Mesenchymal stem cell (in vitro differentiated cells and primary cell): ENCODE measurements at regions not wholly inside any gene's neighbourhood (a gene's known extent, or its start where the extent isn't known, plus 50 kb on each side); places are given as distances from the start of the nearest gene placed in this dataset.
"Not testable (repeated sequence)": the region's sequence is repeated elsewhere in the genome, so short reads cannot be mapped to it uniquely, and the experiment has no call there.

Experiments used
- DNase-seq: peaks from one replicate; pipeline ENCODE4 v3.0.0-alpha.2; 2013
- H2AFZ ChIP-seq: one replicate; pipeline ENCODE4 v1.6.1; 2013; ENCODE audit warnings: low read depth, mild to moderate bottlenecking, control low read depth, inconsistent platforms, low read length, moderate library complexity
- H2AK5ac ChIP-seq: 2 replicates; pipeline ENCODE4 v1.6.1; 2013; ENCODE audit warnings: low read length, moderate library complexity, mild to moderate bottlenecking, inconsistent platforms; ENCODE audit not compliant: severe bottlenecking
- H2BK120ac ChIP-seq: one replicate; pipeline ENCODE4 v1.6.1; 2013; ENCODE audit warnings: low read depth, mild to moderate bottlenecking, inconsistent platforms, low read length, moderate library complexity
- H2BK12ac ChIP-seq, 2 experiments: one replicate each; pipeline ENCODE4 v1.6.1; 2013; ENCODE audit warnings: inconsistent platforms in 2 of 2, low read length in 2 of 2, mild to moderate bottlenecking in 2 of 2, moderate library complexity in 2 of 2, control low read depth in 1 of 2
- H2BK15ac ChIP-seq: one replicate; pipeline ENCODE4 v1.6.1; 2013; ENCODE audit warnings: mild to moderate bottlenecking, low read depth, inconsistent platforms; ENCODE audit not compliant: poor library complexity, severe bottlenecking
- H2BK5ac ChIP-seq: 2 replicates; pipeline ENCODE4 v1.6.1; 2013; ENCODE audit warnings: low read depth, mild to moderate bottlenecking, low read length, control low read depth, inconsistent platforms; ENCODE audit not compliant: poor library complexity, severe bottlenecking
- H3K14ac ChIP-seq, 2 experiments: one replicate each; pipeline ENCODE4 v1.6.1; 2013; ENCODE audit warnings: inconsistent platforms in 2 of 2, low read length in 2 of 2, control low read depth in 1 of 2, mild to moderate bottlenecking in 1 of 2, moderate library complexity in 1 of 2
- H3K18ac ChIP-seq, 2 experiments: one replicate each; pipeline ENCODE4 v1.6.1; 2013; ENCODE audit warnings: inconsistent platforms in 2 of 2, low read length in 2 of 2, control low read depth in 1 of 2, low read depth in 1 of 2, mild to moderate bottlenecking in 1 of 2
- H3K23ac ChIP-seq, 2 experiments: one replicate each; pipeline ENCODE4 v1.6.1; 2013; ENCODE audit warnings: inconsistent platforms in 2 of 2, low read length in 2 of 2, mild to moderate bottlenecking in 2 of 2, moderate library complexity in 2 of 2, control low read depth in 1 of 2
- H3K27ac ChIP-seq: 2 replicates; pipeline ENCODE4 v1.5.1; 2013; ENCODE audit warnings: mild to moderate bottlenecking, moderate library complexity, low read length, control low read depth, inconsistent platforms; ENCODE audit not compliant: poor library complexity, severe bottlenecking
- H3K27me3 ChIP-seq, 2 experiments: 2 replicates each; pipeline versions ENCODE4 v1.6.1 to v1.7.0; 2013; ENCODE audit warnings: low read length in 2 of 2, mild to moderate bottlenecking in 2 of 2, moderate library complexity in 2 of 2, control low read depth in 1 of 2, inconsistent platforms in 1 of 2; ENCODE audit not compliant: control insufficient read depth in 1 of 2, insufficient read depth in 1 of 2
- H3K36me3 ChIP-seq, 2 experiments: 2 replicates each; pipeline versions ENCODE4 v1.6.1 to v1.7.0; 2013; ENCODE audit warnings: low read length in 2 of 2, control low read depth in 1 of 2, inconsistent platforms in 1 of 2, low read depth in 1 of 2, mild to moderate bottlenecking in 1 of 2; ENCODE audit not compliant: insufficient read depth in 2 of 2, control insufficient read depth in 1 of 2
- H3K4ac ChIP-seq, 2 experiments: one replicate each; pipeline ENCODE4 v1.6.1; 2013; ENCODE audit warnings: inconsistent platforms in 2 of 2, low read length in 2 of 2, mild to moderate bottlenecking in 2 of 2, moderate library complexity in 2 of 2, control low read depth in 1 of 2, low read depth in 1 of 2
- H3K4me1 ChIP-seq: 2 replicates; pipeline ENCODE4 v1.6.1; 2013; ENCODE audit warnings: low read depth, low read length, control low read depth; ENCODE audit not compliant: control insufficient read depth, insufficient read depth
- H3K4me2 ChIP-seq: 2 replicates; pipeline ENCODE4 v1.6.1; 2013; ENCODE audit warnings: low read length, mild to moderate bottlenecking, inconsistent platforms; ENCODE audit not compliant: poor library complexity, severe bottlenecking
- H3K4me3 ChIP-seq, 2 experiments: 2 replicates each; pipeline versions ENCODE4 v1.5.1 to v1.7.0; 2013; ENCODE audit warnings: low read length in 2 of 2, mild to moderate bottlenecking in 2 of 2, control low read depth in 1 of 2, low read depth in 1 of 2; ENCODE audit not compliant: insufficient read depth in 1 of 2
- H3K79me1 ChIP-seq: replicated peaks from 2 replicates; pipeline ENCODE4 v1.6.1; 2013; ENCODE audit warnings: mild to moderate bottlenecking, control low read depth, low read length, inconsistent platforms; ENCODE audit not compliant: poor library complexity, severe bottlenecking
- H3K9ac ChIP-seq: 2 replicates; pipeline ENCODE4 v1.7.0; 2013; ENCODE audit warnings: mild to moderate bottlenecking, low read length, moderate library complexity
- H3K9me3 ChIP-seq: 2 replicates; pipeline ENCODE4 v1.7.0; 2013; ENCODE audit warnings: mild to moderate bottlenecking, low read length; ENCODE audit not compliant: control insufficient read depth
- H4K8ac ChIP-seq: one replicate; pipeline ENCODE4 v1.6.1; 2013; ENCODE audit warnings: inconsistent platforms, mild to moderate bottlenecking, low read length, moderate library complexity
- H4K91ac ChIP-seq: one replicate; pipeline ENCODE4 v1.6.1; 2013; ENCODE audit warnings: mild to moderate bottlenecking, low read length, inconsistent platforms
- WGBS: methylation state at CpG from one replicate; pipeline ENCODE4 v1.1.7; 2013; ENCODE audit warnings: mixed read lengths; 5-methylcytosine and 5-hydroxymethylcytosine counted together

GRCh38 chr6:26186652-26187051, 99.4 kb downstream of the HFE start:
- H3K23ac ChIP-seq, result no peak overlapping the region
- H2AK5ac ChIP-seq, result no peak overlapping the region
- H3K4me2 ChIP-seq, result no peak overlapping the region
- peaks cover 2% of the 10 kb centered on the region for H3K4me1 ChIP-seq
- no peak for DNase-seq
- no peak overlapping the region for H2BK12ac ChIP-seq
- H2BK5ac ChIP-seq, result no peak overlapping the region
- H3K4me3 ChIP-seq, result no peak overlapping the region
- no peak overlapping the region for H4K8ac ChIP-seq
- H3K27me3 ChIP-seq, result no peaks in the 10 kb centered on the region
- no peak overlapping the region for H3K4ac ChIP-seq
- no peaks in the 10 kb centered on the region for H3K79me1 ChIP-seq
- H2BK120ac ChIP-seq, result no peak overlapping the region
- WGBS, result 95% methylated on average over 6 of the region's 7 CpGs
- H2AFZ ChIP-seq, result no peak overlapping the region
- H4K91ac ChIP-seq, result no peak overlapping the region
- no peak overlapping the region for H3K14ac ChIP-seq
- no peaks in the 10 kb centered on the region for H3K9me3 ChIP-seq
- H3K36me3 ChIP-seq, result no peaks in the 10 kb centered on the region
- no peak overlapping the region for H3K18ac ChIP-seq
- H3K27ac ChIP-seq, result no peak overlapping the region
- H2BK15ac ChIP-seq, result peak overlapping the region; percentile 44
- H3K9ac ChIP-seq, result no peak overlapping the region

GRCh38 chr6:26187292-26187691, 100.1 kb downstream of the HFE start:
- H3K27ac ChIP-seq, result no peak overlapping the region
- H3K4ac ChIP-seq, result no peak overlapping the region
- no peak overlapping the region for H3K9ac ChIP-seq
- no peak overlapping the region for H2BK15ac ChIP-seq
- H3K18ac ChIP-seq, result no peak overlapping the region
- no peaks in the 10 kb centered on the region for H3K9me3 ChIP-seq
- no peak overlapping the region for H2AFZ ChIP-seq
- H2BK5ac ChIP-seq, result no peak overlapping the region
- H2AK5ac ChIP-seq, result no peak overlapping the region
- no peaks in the 10 kb centered on the region for H3K36me3 ChIP-seq
- no peak overlapping the region for H3K4me3 ChIP-seq
- no peak overlapping the region for H3K14ac ChIP-seq
- H3K79me1 ChIP-seq, result no peaks in the 10 kb centered on the region
- peaks cover 2% of the 10 kb centered on the region for H3K4me1 ChIP-seq
- no peak overlapping the region for H3K4me2 ChIP-seq
- no peak for DNase-seq
- H4K91ac ChIP-seq, result no peak overlapping the region
- 83% methylated on average over 2 of the region's 3 CpGs for WGBS
- H2BK120ac ChIP-seq, result no peak overlapping the region
- no peak overlapping the region for H4K8ac ChIP-seq
- H3K27me3 ChIP-seq, result no peaks in the 10 kb centered on the region
- no peak overlapping the region for H2BK12ac ChIP-seq
- H3K23ac ChIP-seq, result no peak overlapping the region

GRCh38 chr6:26187981-26188635, 100.9 kb downstream of the HFE start:
- Histone ChIP-seq H3K4me2 (peak overlapping the region; percentile 74), H3K4me1 (peaks cover 2% of the 10 kb centered on the region), H3K4me3 (peak overlapping the region; percentile 38 to 82), H2BK15ac (no peak overlapping the region), H4K91ac (no peak overlapping the region), H3K27ac (peak overlapping the region; percentile 46), H3K9ac (peak overlapping the region; percentile 86), H3K23ac (no peak overlapping the region), H3K4ac (peak overlapping the region in 1 of 2 experiments; percentile 56), H2AFZ (peak overlapping the region; percentile 47), H2BK12ac (no peak overlapping the region), H3K79me1 (peaks cover 2% of the 10 kb centered on the region), H3K14ac (no peak overlapping the region), H2AK5ac (no peak overlapping the region), H2BK5ac (no peak overlapping the region), H3K9me3 (no peaks in the 10 kb centered on the region), H2BK120ac (no peak overlapping the region), H3K18ac (peak overlapping the region; percentile 14 to 98), H3K27me3 (no peaks in the 10 kb centered on the region), H3K36me3 (no peaks in the 10 kb centered on the region), H4K8ac (peak overlapping the region; percentile 59)
- peak; percentile 77 for DNase-seq
- WGBS, result 3% methylated on average over 20 of the region's 20 CpGs

GRCh38 chr6:26191512-26191911, 104.3 kb downstream of the HFE start:
- H3K9me3 ChIP-seq, H3K27ac ChIP-seq, H2BK120ac ChIP-seq, H3K27me3 ChIP-seq, H3K23ac ChIP-seq, H3K9ac ChIP-seq, H2BK5ac ChIP-seq, H4K91ac ChIP-seq, H2BK15ac ChIP-seq, H3K79me1 ChIP-seq, H2AK5ac ChIP-seq, H3K4me1 ChIP-seq, H2AFZ ChIP-seq, H3K18ac ChIP-seq, H3K14ac ChIP-seq, H2BK12ac ChIP-seq, DNase-seq, H3K4ac ChIP-seq, H3K4me3 ChIP-seq, H3K36me3 ChIP-seq, H3K4me2 ChIP-seq, H4K8ac ChIP-seq: not testable (repeated sequence)
- 89% methylated on average over 7 of the region's 8 CpGs for WGBS
